ENCODE measurements at regions not wholly inside any gene's neighbourhood (a gene's known extent, or its start where the extent isn't known, plus 50 kb on each side); places are given as distances from the start of the nearest gene placed in this dataset.

DNA sequence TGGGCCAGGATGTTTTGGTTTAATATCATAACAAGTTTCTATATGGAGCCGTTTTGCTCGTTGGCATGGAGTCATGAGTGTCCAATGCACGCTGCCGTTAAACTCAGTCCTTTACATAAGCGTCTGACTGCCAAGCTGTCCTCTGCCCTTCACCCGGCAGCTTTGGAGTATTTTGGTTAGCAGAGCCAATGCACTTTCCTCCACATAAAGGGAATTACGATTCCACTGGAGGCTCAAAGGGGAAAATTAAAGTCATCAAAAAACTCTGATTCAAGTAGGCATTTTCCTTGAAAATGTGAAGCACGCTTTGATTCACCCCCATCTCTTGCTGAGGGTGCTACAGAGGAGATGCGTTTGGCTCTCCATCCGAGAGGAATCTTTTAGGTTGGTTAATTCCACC, 144.4 kb upstream of the ARGLU1 start:
- Mint-ChIP-seq H3K27ac (no peak overlapping the region), H3K36me3 (no peaks in the 10 kb centered on the region), H3K27me3 (ENCODE audit: low read depth) (no peaks in the 10 kb centered on the region), H3K4me1 (peaks cover 11% of the 10 kb centered on the region), H3K9me3 (peaks cover 1% of the 10 kb centered on the region; the same call in 1 of the 2 replicates), H3K4me3 (no peak overlapping the region)
- ATAC-seq (no peak), DNase-seq (ENCODE audit: low spot score) (no peak)
- ChIA-PET CTCF (no interaction called here), POLR2A (no interaction called here)
- TF ChIP-seq ELF4 (CRISPR knock-in tag; IDR thresholded peaks at IDR 0.05; ENCODE audit: low read depth) (no peak), TEAD4 (CRISPR knock-in tag; IDR thresholded peaks at IDR 0.05) (no peak), SOX15 (CRISPR knock-in tag; IDR thresholded peaks at IDR 0.05) (no peak), NR3C1 (CRISPR knock-in tag; conservative IDR thresholded peaks at IDR 0.05; ENCODE audit: low read depth) (no peak)
- TF ChIP-seq, protein P1, sequence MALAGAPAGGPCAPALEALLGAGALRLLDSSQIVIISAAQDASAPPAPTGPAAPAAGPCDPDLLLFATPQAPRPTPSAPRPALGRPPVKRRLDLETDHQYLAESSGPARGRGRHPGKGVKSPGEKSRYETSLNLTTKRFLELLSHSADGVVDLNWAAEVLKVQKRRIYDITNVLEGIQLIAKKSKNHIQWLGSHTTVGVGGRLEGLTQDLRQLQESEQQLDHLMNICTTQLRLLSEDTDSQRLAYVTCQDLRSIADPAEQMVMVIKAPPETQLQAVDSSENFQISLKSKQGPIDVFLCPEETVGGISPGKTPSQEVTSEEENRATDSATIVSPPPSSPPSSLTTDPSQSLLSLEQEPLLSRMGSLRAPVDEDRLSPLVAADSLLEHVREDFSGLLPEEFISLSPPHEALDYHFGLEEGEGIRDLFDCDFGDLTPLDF (CRISPR knock-in tag; IDR thresholded peaks at IDR 0.05), result no peak
- TF ChIP-seq, protein P2, sequence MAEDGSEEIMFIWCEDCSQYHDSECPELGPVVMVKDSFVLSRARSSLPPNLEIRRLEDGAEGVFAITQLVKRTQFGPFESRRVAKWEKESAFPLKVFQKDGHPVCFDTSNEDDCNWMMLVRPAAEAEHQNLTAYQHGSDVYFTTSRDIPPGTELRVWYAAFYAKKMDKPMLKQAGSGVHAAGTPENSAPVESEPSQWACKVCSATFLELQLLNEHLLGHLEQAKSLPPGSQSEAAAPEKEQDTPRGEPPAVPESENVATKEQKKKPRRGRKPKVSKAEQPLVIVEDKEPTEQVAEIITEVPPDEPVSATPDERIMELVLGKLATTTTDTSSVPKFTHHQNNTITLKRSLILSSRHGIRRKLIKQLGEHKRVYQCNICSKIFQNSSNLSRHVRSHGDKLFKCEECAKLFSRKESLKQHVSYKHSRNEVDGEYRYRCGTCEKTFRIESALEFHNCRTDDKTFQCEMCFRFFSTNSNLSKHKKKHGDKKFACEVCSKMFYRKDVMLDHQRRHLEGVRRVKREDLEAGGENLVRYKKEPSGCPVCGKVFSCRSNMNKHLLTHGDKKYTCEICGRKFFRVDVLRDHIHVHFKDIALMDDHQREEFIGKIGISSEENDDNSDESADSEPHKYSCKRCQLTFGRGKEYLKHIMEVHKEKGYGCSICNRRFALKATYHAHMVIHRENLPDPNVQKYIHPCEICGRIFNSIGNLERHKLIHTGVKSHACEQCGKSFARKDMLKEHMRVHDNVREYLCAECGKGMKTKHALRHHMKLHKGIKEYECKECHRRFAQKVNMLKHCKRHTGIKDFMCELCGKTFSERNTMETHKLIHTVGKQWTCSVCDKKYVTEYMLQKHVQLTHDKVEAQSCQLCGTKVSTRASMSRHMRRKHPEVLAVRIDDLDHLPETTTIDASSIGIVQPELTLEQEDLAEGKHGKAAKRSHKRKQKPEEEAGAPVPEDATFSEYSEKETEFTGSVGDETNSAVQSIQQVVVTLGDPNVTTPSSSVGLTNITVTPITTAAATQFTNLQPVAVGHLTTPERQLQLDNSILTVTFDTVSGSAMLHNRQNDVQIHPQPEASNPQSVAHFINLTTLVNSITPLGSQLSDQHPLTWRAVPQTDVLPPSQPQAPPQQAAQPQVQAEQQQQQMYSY (CRISPR knock-in tag; IDR thresholded peaks at IDR 0.05), result no peak
- TF ChIP-seq, protein P3, sequence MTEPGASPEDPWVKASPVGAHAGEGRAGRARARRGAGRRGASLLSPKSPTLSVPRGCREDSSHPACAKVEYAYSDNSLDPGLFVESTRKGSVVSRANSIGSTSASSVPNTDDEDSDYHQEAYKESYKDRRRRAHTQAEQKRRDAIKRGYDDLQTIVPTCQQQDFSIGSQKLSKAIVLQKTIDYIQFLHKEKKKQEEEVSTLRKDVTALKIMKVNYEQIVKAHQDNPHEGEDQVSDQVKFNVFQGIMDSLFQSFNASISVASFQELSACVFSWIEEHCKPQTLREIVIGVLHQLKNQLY (CRISPR knock-in tag; IDR thresholded peaks at IDR 0.05), result no peak
- TF ChIP-seq, protein P4, sequence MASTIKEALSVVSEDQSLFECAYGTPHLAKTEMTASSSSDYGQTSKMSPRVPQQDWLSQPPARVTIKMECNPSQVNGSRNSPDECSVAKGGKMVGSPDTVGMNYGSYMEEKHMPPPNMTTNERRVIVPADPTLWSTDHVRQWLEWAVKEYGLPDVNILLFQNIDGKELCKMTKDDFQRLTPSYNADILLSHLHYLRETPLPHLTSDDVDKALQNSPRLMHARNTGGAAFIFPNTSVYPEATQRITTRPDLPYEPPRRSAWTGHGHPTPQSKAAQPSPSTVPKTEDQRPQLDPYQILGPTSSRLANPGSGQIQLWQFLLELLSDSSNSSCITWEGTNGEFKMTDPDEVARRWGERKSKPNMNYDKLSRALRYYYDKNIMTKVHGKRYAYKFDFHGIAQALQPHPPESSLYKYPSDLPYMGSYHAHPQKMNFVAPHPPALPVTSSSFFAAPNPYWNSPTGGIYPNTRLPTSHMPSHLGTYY (CRISPR knock-in tag; IDR thresholded peaks at IDR 0.05), result no peak
- TF ChIP-seq, protein P5, sequence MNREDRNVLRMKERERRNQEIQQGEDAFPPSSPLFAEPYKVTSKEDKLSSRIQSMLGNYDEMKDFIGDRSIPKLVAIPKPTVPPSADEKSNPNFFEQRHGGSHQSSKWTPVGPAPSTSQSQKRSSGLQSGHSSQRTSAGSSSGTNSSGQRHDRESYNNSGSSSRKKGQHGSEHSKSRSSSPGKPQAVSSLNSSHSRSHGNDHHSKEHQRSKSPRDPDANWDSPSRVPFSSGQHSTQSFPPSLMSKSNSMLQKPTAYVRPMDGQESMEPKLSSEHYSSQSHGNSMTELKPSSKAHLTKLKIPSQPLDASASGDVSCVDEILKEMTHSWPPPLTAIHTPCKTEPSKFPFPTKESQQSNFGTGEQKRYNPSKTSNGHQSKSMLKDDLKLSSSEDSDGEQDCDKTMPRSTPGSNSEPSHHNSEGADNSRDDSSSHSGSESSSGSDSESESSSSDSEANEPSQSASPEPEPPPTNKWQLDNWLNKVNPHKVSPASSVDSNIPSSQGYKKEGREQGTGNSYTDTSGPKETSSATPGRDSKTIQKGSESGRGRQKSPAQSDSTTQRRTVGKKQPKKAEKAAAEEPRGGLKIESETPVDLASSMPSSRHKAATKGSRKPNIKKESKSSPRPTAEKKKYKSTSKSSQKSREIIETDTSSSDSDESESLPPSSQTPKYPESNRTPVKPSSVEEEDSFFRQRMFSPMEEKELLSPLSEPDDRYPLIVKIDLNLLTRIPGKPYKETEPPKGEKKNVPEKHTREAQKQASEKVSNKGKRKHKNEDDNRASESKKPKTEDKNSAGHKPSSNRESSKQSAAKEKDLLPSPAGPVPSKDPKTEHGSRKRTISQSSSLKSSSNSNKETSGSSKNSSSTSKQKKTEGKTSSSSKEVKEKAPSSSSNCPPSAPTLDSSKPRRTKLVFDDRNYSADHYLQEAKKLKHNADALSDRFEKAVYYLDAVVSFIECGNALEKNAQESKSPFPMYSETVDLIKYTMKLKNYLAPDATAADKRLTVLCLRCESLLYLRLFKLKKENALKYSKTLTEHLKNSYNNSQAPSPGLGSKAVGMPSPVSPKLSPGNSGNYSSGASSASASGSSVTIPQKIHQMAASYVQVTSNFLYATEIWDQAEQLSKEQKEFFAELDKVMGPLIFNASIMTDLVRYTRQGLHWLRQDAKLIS (CRISPR knock-in tag; IDR thresholded peaks at IDR 0.05; ENCODE audit: borderline replicate concordance), result no peak
- TF ChIP-seq, protein P6, sequence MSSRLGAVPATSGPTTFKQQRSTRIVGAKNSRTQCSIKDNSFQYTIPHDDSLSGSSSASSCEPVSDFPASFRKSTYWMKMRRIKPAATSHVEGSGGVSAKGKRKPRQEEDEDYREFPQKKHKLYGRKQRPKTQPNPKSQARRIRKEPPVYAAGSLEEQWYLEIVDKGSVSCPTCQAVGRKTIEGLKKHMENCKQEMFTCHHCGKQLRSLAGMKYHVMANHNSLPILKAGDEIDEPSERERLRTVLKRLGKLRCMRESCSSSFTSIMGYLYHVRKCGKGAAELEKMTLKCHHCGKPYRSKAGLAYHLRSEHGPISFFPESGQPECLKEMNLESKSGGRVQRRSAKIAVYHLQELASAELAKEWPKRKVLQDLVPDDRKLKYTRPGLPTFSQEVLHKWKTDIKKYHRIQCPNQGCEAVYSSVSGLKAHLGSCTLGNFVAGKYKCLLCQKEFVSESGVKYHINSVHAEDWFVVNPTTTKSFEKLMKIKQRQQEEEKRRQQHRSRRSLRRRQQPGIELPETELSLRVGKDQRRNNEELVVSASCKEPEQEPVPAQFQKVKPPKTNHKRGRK (CRISPR knock-in tag; IDR thresholded peaks at IDR 0.05; ENCODE audit: borderline replicate concordance), result no peak

DNA sequence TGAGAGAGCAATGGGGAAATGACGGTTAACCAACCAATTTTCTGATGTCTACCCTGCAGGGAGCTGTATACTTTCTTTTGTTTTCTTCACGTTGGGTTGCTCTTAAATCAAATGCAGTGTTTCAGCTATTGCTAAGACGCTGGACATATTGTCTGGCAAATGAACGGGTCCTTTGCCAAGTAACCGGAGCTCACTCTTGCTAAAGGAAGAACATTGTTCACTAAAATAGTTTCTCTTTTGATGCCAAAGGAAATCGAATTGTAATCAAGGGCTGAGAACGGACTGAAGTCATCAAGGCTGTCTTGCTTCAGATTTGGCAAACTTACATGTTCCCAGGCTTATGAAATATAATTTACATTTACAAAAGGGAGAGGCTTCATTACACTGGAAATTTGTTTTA, 142.3 kb upstream of the ARGLU1 start:
- H3K4me3 Mint-ChIP-seq, result no peak overlapping the region
- ATAC-seq (no peak), DNase-seq (ENCODE audit: low spot score) (no peak)
- H3K36me3 Mint-ChIP-seq, result no peaks in the 10 kb centered on the region
- H3K4me1 Mint-ChIP-seq, result peaks cover 11% of the 10 kb centered on the region
- no peaks in the 10 kb centered on the region for H3K9me3 Mint-ChIP-seq
- H3K27ac Mint-ChIP-seq, result no peak overlapping the region
- ChIA-PET CTCF (no interaction called here), POLR2A (no interaction called here)
- no peaks in the 10 kb centered on the region for H3K27me3 Mint-ChIP-seq (ENCODE audit: low read depth)
- TF ChIP-seq NR3C1 (CRISPR knock-in tag; conservative IDR thresholded peaks at IDR 0.05; ENCODE audit: low read depth) (no peak), ZNF232 (CRISPR knock-in tag; IDR thresholded peaks at IDR 0.05) (no peak), NR1H2 (CRISPR knock-in tag; IDR thresholded peaks at IDR 0.05) (no peak), OVOL2 (CRISPR knock-in tag; IDR thresholded peaks at IDR 0.05; ENCODE audit: borderline replicate concordance) (no peak), NFE2L1 (CRISPR knock-in tag; IDR thresholded peaks at IDR 0.05) (no peak), FOXK1 (CRISPR knock-in tag; IDR thresholded peaks at IDR 0.05) (no peak), ELF4 (CRISPR knock-in tag; IDR thresholded peaks at IDR 0.05; ENCODE audit: low read depth) (no peak)
- TF ChIP-seq, protein P7, sequence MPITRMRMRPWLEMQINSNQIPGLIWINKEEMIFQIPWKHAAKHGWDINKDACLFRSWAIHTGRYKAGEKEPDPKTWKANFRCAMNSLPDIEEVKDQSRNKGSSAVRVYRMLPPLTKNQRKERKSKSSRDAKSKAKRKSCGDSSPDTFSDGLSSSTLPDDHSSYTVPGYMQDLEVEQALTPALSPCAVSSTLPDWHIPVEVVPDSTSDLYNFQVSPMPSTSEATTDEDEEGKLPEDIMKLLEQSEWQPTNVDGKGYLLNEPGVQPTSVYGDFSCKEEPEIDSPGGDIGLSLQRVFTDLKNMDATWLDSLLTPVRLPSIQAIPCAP (CRISPR knock-in tag; IDR thresholded peaks at IDR 0.05), result no peak
- TF ChIP-seq, protein P5 (CRISPR knock-in tag; IDR thresholded peaks at IDR 0.05; ENCODE audit: borderline replicate concordance), result no peak
- TF ChIP-seq, protein P8, sequence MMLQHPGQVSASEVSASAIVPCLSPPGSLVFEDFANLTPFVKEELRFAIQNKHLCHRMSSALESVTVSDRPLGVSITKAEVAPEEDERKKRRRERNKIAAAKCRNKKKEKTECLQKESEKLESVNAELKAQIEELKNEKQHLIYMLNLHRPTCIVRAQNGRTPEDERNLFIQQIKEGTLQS (CRISPR knock-in tag; conservative IDR thresholded peaks at IDR 0.05), result no peak
